Ecto neural progenitor cell (in vitro differentiated cells): ENCODE measurements at regions not wholly inside any gene's neighbourhood (a gene's known extent, or its start where the extent isn't known, plus 50 kb on each side); places are given as distances from the start of the nearest gene placed in this dataset.

ENCODE experiments used
- DNase-seq: peaks from one replicate; pipeline ENCODE4 v3.0.0-alpha.2; 2018; ENCODE audit warnings: low spot score

DNA sequence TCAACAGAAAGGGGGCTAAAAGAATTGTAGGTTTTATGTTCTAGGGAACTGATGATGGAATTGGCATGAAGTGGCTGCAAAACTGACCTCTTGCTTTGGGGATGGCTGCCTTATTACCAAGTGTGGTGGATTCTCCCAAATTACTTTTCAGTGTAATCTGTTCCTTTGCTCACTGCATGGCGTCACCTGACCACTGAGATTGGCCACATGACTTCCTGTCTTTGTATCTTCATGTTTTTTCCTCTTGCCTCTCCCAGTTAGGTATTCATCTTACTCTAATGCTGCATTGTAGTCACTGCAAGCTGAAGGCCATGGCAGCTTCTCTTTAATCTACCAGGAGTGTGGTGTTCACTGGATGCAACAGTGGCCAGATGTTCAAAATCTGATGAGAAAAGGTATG is 257.7 kb upstream of the TNP1 start:
- DNase-seq = no peak

GRCh38 chr2:217116610-217117009 is 256.7 kb upstream of the TNP1 start:
- DNase-seq = no peak

DNA sequence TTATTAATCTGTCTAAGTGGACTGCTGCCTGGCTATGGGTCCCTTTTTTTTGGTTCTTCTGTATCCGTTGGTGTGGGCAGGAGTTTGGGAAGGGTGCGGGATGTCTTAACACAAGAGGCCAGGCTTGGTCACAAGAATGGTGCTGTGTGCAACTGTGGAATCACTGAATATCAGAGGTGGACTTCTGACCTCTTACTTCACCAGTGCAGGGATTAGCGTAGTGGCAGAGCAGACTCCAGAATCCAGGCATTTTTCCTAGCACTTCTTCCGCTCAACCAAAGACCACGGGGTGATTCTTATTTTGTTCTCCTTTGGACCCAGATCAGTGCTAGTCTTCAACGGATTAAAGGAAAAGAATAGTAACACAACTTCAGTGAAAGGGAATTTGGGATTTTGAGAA is 254.3 kb upstream of the TNP1 start:
- no peak for DNase-seq

DNA sequence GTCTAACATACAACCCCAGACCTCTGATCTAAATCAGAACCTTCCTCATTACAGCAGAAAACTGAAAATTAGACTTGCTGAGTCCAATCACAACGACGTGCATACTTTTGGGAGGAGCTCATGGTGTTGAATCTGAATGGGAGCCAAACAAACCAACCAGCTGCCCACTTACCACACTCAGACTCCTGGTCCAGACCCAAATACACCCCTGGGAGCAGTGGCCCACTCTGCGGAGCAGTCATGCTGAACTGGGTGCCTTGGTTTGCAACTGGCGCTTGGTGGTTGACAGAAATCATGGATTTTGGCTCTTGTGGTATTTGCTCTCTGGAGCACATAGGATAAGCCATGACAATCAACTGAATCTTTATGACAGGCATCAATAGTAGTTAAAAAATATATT is 253.6 kb upstream of the TNP1 start:
- DNase-seq = no peak

DNA sequence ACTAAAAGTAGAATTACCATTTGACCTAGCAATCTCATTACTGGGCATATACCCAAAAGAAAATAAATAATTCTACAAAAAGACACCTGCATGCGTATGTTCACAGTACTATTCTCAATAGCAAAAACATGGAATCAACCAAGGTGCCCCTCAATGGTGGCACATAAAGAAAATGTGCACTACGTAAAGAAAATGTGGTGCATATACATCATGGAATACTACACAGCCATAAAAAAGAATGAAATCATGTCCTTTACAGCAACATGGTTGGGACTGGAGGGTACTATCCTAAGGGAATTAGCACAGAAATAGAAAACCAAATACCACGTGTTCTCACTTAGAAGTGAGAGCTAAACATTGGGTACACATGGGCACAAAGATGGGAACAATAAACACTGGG is 250.7 kb upstream of the TNP1 start:
- DNase-seq = no peak

DNA sequence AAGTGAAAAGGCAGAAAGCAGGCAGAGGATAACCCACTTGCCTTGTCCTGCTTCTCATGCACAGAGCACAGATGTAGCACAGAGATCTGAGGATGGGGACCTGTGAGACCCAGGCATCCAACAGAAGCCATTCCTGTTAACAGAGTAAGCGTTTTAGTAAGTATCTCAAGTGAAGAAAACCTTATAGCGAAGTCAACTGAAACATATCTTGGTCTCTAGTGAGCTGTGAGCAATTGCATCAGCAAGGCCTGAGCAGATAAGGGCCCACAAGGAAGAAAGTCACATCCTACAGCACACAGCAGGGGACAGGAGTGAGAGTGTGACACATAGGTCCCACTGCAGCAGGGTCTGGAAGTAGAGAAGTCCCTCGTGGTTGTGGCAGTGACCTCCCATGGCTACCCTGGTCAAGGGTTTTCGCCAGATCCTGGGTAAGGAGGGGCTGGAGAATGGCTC is 248.7 kb upstream of the TNP1 start:
- no peak for DNase-seq

DNA sequence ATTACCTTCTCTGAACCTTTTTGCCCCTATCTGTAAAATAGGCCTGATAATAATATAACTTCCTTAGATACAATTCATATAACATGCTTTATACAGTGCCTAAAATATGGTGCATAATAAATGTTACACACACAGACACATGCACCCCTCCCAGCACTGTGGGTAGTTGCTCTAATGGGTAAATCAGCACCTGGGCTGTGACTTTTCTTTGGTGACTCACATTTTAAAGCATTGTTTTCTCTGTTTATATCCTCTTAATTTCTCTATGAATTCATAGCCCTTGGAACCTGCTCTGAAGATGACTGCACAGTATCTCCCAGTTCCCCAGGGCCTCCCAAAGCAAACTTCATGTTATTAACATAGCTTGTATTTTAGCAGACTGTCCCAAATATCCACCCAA is 248.2 kb upstream of the TNP1 start:
- no peak for DNase-seq

DNA sequence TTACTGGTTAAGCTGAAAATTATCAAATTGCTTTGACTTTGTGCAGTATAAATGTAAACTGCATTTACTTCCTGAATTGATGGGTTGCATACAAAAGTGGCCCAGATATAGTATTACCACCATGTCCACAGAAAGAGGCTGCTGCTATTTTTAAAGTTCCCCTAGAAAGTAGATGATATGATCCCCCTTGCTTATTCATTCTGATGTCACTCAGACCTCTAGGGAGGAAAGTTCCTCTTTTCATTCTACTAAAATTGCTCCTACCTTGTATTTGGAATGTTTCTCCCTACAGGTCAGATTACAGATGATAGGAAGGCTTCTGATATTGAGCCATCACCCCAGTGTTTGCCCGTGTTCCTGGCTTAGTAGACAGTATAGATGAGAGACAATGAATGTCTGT is 247.6 kb upstream of the TNP1 start:
- DNase-seq = no peak

GRCh38 chr2:217106650-217107014 is 246.8 kb upstream of the TNP1 start:
- no peak for DNase-seq

GRCh38 chr2:217105733-217106649 is 246.1 kb upstream of the TNP1 start:
- no peak for DNase-seq

GRCh38 chr2:217103752-217104545 is 244.1 kb upstream of the TNP1 start:
- DNase-seq = no peak

GRCh38 chr2:217102956-217103355 is 243.1 kb upstream of the TNP1 start:
- DNase-seq = no peak

DNA sequence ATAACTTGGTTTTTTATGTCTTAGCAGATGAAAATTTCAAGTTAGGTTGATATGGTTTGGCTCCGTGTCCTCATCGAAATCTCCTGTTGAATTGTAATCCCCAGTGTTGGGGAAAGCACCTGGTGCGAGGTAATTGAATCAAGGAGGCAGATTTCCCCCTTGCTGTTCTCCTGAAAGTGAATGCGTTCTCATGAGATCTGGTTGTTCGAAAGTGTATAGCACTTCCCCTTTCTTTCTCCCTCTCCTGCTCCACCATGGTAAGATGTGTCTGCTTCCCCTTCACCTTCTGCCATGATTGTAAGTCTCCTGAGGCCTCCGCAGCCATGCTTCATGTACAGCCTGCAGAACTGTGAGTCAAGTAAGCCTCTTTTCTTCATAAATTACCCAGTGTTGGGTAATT is 242.1 kb upstream of the TNP1 start:
- DNase-seq = no peak

GRCh38 chr2:217099561-217099960 is 239.7 kb upstream of the TNP1 start:
- DNase-seq = no peak

- no peak for DNase-seq
These were observed 238.6 kb upstream of the TNP1 start for GRCh38 chr2:217098435-217098834.

DNA sequence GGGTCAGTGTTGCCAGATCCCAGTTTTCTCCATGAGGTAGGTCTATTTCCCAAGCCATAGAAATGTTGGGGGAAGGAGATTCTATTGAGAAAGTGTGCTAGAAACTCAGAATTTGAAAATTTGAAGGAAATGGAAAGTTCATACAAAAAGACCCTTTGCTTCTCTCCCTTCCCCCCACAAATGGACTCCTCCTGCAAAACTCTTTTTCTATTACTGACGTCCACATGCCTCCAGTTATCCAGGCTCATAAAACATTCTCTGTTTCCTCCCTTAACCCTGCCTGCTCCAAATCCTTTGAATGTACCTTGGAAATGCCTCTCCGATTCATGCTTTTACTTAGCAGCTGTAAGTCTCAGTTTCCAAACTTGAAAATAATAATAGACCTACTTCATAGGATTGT is 237.5 kb upstream of the TNP1 start:
- DNase-seq = no peak

- no peak for DNase-seq
These were observed 236.8 kb upstream of the TNP1 start for GRCh38 chr2:217096474-217097225.

GRCh38 chr2:217095511-217096205 is 235.8 kb upstream of the TNP1 start:
- no peak for DNase-seq

- no peak for DNase-seq
These were observed 233.0 kb upstream of the TNP1 start for GRCh38 chr2:217092710-217093379.

GRCh38 chr2:217091531-217091930 is 231.7 kb upstream of the TNP1 start:
- no peak for DNase-seq

DNA sequence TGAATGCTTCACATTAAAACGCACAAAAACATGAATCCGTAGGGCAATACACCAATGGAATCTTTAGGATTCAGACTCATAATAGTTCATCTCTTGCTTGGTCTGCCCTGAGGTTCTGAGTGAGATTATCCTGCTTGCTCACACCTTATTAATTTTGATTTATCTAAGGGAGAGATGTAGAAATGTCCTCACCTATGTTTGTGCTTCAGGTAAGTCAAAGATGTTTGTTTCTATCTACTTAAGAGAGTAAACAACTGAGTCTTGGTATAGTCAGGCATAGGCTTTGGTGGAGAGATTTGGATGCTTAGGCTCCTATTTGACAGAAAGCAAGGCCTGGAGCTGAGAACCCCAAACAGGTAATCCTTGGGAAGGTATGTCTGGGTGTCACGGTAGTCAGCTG is 231.0 kb upstream of the TNP1 start:
- no peak for DNase-seq
